ENCODE measurements at regions not wholly inside any gene's neighbourhood (a gene's known extent, or its start where the extent isn't known, plus 50 kb on each side); places are given as distances from the start of the nearest gene placed in this dataset.

DNA sequence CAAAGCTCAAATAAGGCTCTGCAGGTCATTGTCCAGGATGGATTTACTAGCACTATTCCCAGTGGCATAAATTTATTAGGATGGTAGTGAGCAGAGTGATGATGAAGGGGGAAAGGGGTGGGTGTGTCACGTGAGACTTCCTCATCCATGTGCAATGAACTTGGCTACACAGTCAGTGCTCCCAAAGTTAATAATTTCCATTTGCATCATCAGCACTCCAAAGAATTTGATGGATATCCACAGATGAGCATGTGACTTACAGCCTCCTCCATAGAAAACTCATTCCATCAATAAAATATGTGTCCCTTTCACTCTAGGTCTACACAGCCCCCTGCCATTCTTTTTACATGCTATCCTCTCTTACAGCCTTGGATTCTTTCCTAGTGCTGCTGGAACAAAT is 142.6 kb upstream of the PLPP4 start:
- TF ChIP-seq, protein P1, sequence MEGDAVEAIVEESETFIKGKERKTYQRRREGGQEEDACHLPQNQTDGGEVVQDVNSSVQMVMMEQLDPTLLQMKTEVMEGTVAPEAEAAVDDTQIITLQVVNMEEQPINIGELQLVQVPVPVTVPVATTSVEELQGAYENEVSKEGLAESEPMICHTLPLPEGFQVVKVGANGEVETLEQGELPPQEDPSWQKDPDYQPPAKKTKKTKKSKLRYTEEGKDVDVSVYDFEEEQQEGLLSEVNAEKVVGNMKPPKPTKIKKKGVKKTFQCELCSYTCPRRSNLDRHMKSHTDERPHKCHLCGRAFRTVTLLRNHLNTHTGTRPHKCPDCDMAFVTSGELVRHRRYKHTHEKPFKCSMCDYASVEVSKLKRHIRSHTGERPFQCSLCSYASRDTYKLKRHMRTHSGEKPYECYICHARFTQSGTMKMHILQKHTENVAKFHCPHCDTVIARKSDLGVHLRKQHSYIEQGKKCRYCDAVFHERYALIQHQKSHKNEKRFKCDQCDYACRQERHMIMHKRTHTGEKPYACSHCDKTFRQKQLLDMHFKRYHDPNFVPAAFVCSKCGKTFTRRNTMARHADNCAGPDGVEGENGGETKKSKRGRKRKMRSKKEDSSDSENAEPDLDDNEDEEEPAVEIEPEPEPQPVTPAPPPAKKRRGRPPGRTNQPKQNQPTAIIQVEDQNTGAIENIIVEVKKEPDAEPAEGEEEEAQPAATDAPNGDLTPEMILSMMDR (IDR thresholded peaks at IDR 0.05; ENCODE audit: low read depth, low read length, poor library complexity, severe bottlenecking) = no peak
- TF ChIP-seq EZH2phosphoT487 (IDR thresholded peaks at IDR 0.05; ENCODE audit: borderline replicate concordance, low read length) = no peak
